GM12878 (cell line): ENCODE measurements at regions not wholly inside any gene's neighbourhood (a gene's known extent, or its start where the extent isn't known, plus 50 kb on each side); places are given as distances from the start of the nearest gene placed in this dataset.

ENCODE experiments used
- ATAC-seq: fragments of 200-7000 bp; cut with Tn5 transposase; 3 replicates; pipeline ENCODE4 v1.9.1; 2020; ENCODE audit warnings: mild to moderate bottlenecking, moderate library complexity
- BruUV-seq: library from RNA; stranded (reverse); fragments of 400-500 nt; replicated peaks from 2 replicates; lab custom pipeline; 2021; lab: Mats Ljungman, UMichigan
- CTCF ChIA-PET: fragments of 300-600 bp; sonication (Branson Sonifier 250); formaldehyde crosslinking; extraction: SDS; loops from one replicate; lab custom pipeline; 2021; ENCODE audit warnings: inconsistent platforms; lab: Yijun Ruan, JAX
- POLR2A ChIA-PET: fragments of 350-600 bp; formaldehyde crosslinking; extraction: SDS; loops from one replicate; lab custom pipeline; 2021; ENCODE audit warnings: inconsistent platforms; lab: Charles Lee
- RAD21 ChIA-PET: fragments of 300-600 bp; sonication (Branson Sonifier 250); formaldehyde crosslinking; loops from one replicate; lab custom pipeline; 2023; ENCODE audit warnings: antibody characterized with exemption; ENCODE audit not compliant: unreplicated experiment; lab: Charles Lee
- SMC1A ChIA-PET: fragments of 300-600 bp; sonication (Branson Sonifier 250); formaldehyde crosslinking; loops from one replicate; lab custom pipeline; 2023; ENCODE audit not compliant: unreplicated experiment, uncharacterized antibody; lab: Charles Lee
- DNase-seq: peaks from one replicate; pipeline ENCODE4 v3.0.0-alpha.2; 2011; ENCODE audit warnings: low read depth, low spot score
- FAIRE-seq: peaks from 3 replicates; lab custom pipeline; 2011; peaks lifted over from hg19 to GRCh38; lab: Jason Lieb, UNC
- H2AFZ ChIP-seq: 2 replicates; pipeline ENCODE4 v1.6.0; 2011; ENCODE audit warnings: low read depth, low read length, control low read depth; ENCODE audit not compliant: control insufficient read depth
- H3K27ac ChIP-seq: 2 replicates; pipeline ENCODE4 v1.5.1; 2011; ENCODE audit warnings: control low read depth; ENCODE audit not compliant: control insufficient read depth, insufficient read depth
- H3K27me3 ChIP-seq, 2 experiments: replicated peaks in 1 of 2; 2 replicates each; pipeline versions ENCODE4 v1.6.0 to v1.6.1; 2011; ENCODE audit warnings: low read length in 1 of 2; ENCODE audit not compliant: control insufficient read depth in 2 of 2, insufficient read depth in 2 of 2
- H3K36me3 ChIP-seq, 2 experiments: 2 replicates each; pipeline ENCODE4 v1.5.1; 2011; ENCODE audit warnings: low read length in 1 of 2; ENCODE audit not compliant: control insufficient read depth in 2 of 2, insufficient read depth in 2 of 2
- H3K4me1 ChIP-seq: 2 replicates; pipeline ENCODE4 v1.6.1; 2011; ENCODE audit warnings: mild to moderate bottlenecking, low read length, moderate library complexity, mixed read lengths; ENCODE audit not compliant: control insufficient read depth, insufficient read depth
- H3K4me2 ChIP-seq: 2 replicates; pipeline ENCODE4 v1.6.0; 2011; ENCODE audit warnings: control low read depth; ENCODE audit not compliant: control insufficient read depth, insufficient read depth
- H3K4me3 ChIP-seq: fragments of 200-600 bp; sonication (generic); 2 replicates; pipeline ENCODE4 v1.5.1; 2016
- H3K79me2 ChIP-seq: 2 replicates; pipeline ENCODE4 v1.6.0; 2011; ENCODE audit warnings: low read length; ENCODE audit not compliant: control insufficient read depth, insufficient read depth
- H3K9ac ChIP-seq: 2 replicates; pipeline ENCODE4 v1.8.0; 2011; ENCODE audit warnings: low read length, control low read depth, mixed read lengths; ENCODE audit not compliant: control insufficient read depth, insufficient read depth
- H3K9me3 ChIP-seq: replicated peaks from 3 replicates; pipeline ENCODE4 v1.5.1; 2011; ENCODE audit warnings: mild to moderate bottlenecking, low read length; ENCODE audit not compliant: control insufficient read depth, insufficient read depth
- H4K20me1 ChIP-seq: 2 replicates; pipeline ENCODE4 v1.6.0; 2011; ENCODE audit not compliant: control insufficient read depth, insufficient read depth
- ATF7 ChIP-seq: fragments of 450-650 bp; IDR thresholded peaks from 2 replicates; pipeline ENCODE4 v1.6.1; 2016; ENCODE audit warnings: low read depth, mild to moderate bottlenecking
- CTCF ChIP-seq, 3 experiments: IDR thresholded peaks in 2 of 3; conservative IDR thresholded peaks in 1 of 3; 2 replicates each; pipeline ENCODE4 v1.5.1; 2011; ENCODE audit warnings: low read depth in 3 of 3, low read length in 3 of 3, mild to moderate bottlenecking in 3 of 3, control low read depth in 2 of 3, moderate library complexity in 2 of 3, inconsistent platforms in 1 of 3, mixed read lengths in 1 of 3; ENCODE audit not compliant: control insufficient read depth in 2 of 3, insufficient read depth in 1 of 3; ENCODE audit errors: extremely low read depth in 1 of 3
- FOXK2 ChIP-seq: fragments of 450-650 bp; IDR thresholded peaks from 2 replicates; pipeline ENCODE4 v1.6.1; 2017; ENCODE audit warnings: mild to moderate bottlenecking, moderate library complexity
- JUND ChIP-seq: IDR thresholded peaks from 2 replicates; pipeline ENCODE4 v1.6.1; 2012; ENCODE audit warnings: low read depth, mild to moderate bottlenecking, low read length, improper control_type of control experiment, moderate library complexity
- RBBP5 ChIP-seq: fragments of 200-600 bp; sonication (generic); conservative IDR thresholded peaks from 2 replicates; pipeline ENCODE4 v1.6.1; 2016
- ZSCAN29 ChIP-seq: fragments of 450-650 bp; IDR thresholded peaks from 2 replicates; pipeline ENCODE4 v1.6.1; 2017; ENCODE audit warnings: mild to moderate bottlenecking, moderate library complexity
- WGBS: methylation state at CpG from one replicate; pipeline ENCODE4 v1.1.6; 2016; ENCODE audit warnings: low lambda C conversion rate; ENCODE audit not compliant: insufficient replicate concordance, insufficient coverage; ENCODE audit errors: missing lambda C conversion rate; 5-methylcytosine and 5-hydroxymethylcytosine counted together
- in situ Hi-C: fragments of 300-500 bp; cut with MboI; formaldehyde crosslinking; loops from 9 replicates; pipeline ENCODE4 v1.14.3; 2018; ENCODE audit warnings: mixed read lengths
- intact Hi-C: fragments of 100-400 bp; cut with micrococcal nuclease; formaldehyde crosslinking; loops from one replicate; pipeline ENCODE4 v1.14.2; 2022; ENCODE audit not compliant: unreplicated experiment
- TF ChIP-seq, protein P1 (sequence below): fragments of 450-650 bp; IDR thresholded peaks from 2 replicates; pipeline ENCODE4 v1.6.1; 2017; ENCODE audit warnings: mild to moderate bottlenecking, moderate library complexity
- TF ChIP-seq, protein P2 (sequence below): IDR thresholded peaks from 2 replicates; pipeline ENCODE4 v1.6.1; 2012; ENCODE audit warnings: low read depth, low read length, improper control_type of control experiment

GRCh38 chr14:61636291-61636690 lies 59.0 kb upstream of the HIF1A start:
- ChIA-PET RAD21 (no interaction called here), POLR2A (interaction anchor here (1.5 kb wide), 1 partner anchor 9 kb away, joined by 4 read pairs; no protein-coding TSS in a partner anchor), CTCF (no interaction called here), SMC1A (interaction anchor here (0.7 to 1.7 kb wide), 3 partner anchors 16 to 122 kb away, joined by 3 read pairs; no protein-coding TSS in a partner anchor)
- ATAC-seq (no peak), DNase-seq (no peak), FAIRE-seq (no peak)
- no peak overlapping the region for H2AFZ ChIP-seq
- WGBS: 96% methylated on average over 1 of the region's 1 CpG
- H3K4me2 ChIP-seq: no peak overlapping the region
- no peaks in the 10 kb centered on the region for H3K36me3 ChIP-seq
- H3K27ac ChIP-seq: no peak overlapping the region
- H4K20me1 ChIP-seq: no peaks in the 10 kb centered on the region
- H3K79me2 ChIP-seq: no peaks in the 10 kb centered on the region
- BruUV-seq: no TSS peak
- H3K9ac ChIP-seq: no peak overlapping the region
- H3K4me1 ChIP-seq: no peaks in the 10 kb centered on the region
- no peaks in the 10 kb centered on the region for H3K9me3 ChIP-seq
- intact Hi-C loops: no loop called here
- no peak overlapping the region for H3K4me3 ChIP-seq
- no peak for TF ChIP-seq ATF7
- TF ChIP-seq, protein P1, sequence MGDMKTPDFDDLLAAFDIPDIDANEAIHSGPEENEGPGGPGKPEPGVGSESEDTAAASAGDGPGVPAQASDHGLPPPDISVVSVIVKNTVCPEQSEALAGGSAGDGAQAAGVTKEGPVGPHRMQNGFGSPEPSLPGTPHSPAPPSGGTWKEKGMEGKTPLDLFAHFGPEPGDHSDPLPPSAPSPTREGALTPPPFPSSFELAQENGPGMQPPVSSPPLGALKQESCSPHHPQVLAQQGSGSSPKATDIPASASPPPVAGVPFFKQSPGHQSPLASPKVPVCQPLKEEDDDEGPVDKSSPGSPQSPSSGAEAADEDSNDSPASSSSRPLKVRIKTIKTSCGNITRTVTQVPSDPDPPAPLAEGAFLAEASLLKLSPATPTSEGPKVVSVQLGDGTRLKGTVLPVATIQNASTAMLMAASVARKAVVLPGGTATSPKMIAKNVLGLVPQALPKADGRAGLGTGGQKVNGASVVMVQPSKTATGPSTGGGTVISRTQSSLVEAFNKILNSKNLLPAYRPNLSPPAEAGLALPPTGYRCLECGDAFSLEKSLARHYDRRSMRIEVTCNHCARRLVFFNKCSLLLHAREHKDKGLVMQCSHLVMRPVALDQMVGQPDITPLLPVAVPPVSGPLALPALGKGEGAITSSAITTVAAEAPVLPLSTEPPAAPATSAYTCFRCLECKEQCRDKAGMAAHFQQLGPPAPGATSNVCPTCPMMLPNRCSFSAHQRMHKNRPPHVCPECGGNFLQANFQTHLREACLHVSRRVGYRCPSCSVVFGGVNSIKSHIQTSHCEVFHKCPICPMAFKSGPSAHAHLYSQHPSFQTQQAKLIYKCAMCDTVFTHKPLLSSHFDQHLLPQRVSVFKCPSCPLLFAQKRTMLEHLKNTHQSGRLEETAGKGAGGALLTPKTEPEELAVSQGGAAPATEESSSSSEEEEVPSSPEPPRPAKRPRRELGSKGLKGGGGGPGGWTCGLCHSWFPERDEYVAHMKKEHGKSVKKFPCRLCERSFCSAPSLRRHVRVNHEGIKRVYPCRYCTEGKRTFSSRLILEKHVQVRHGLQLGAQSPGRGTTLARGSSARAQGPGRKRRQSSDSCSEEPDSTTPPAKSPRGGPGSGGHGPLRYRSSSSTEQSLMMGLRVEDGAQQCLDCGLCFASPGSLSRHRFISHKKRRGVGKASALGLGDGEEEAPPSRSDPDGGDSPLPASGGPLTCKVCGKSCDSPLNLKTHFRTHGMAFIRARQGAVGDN: no peak
- no peak for TF ChIP-seq FOXK2
- TF ChIP-seq, protein P2, sequence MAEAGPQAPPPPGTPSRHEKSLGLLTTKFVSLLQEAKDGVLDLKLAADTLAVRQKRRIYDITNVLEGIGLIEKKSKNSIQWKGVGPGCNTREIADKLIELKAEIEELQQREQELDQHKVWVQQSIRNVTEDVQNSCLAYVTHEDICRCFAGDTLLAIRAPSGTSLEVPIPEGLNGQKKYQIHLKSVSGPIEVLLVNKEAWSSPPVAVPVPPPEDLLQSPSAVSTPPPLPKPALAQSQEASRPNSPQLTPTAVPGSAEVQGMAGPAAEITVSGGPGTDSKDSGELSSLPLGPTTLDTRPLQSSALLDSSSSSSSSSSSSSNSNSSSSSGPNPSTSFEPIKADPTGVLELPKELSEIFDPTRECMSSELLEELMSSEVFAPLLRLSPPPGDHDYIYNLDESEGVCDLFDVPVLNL: no peak
- TF ChIP-seq RBBP5: no peak
- TF ChIP-seq JUND: no peak
- TF ChIP-seq CTCF (IDR thresholded peaks at IDR 0.05 in 2 of 3, conservative IDR thresholded peaks at IDR 0.05 in 1 of 3; ENCODE audit: control insufficient read depth in 2 of 3, extremely low read depth in 1 of 3, insufficient read depth in 1 of 3, low read depth in 3 of 3, low read length in 3 of 3): no peak
- no peak for TF ChIP-seq ZSCAN29
- no peaks in the 10 kb centered on the region for H3K27me3 ChIP-seq
- in situ Hi-C loops: no loop called here
